K562 (cell line): ENCODE measurements at regions not wholly inside any gene's neighbourhood (a gene's known extent, or its start where the extent isn't known, plus 50 kb on each side); places are given as distances from the start of the nearest gene placed in this dataset.

Experiments used
- ATAC-seq: fragments of 200-7000 bp; cut with Tn5 transposase; 3 replicates; pipeline ENCODE4 v1.9.1; 2020; ENCODE audit warnings: moderate library complexity
- BruUV-seq: library from RNA; stranded (reverse); fragments of 400-500 nt; replicated peaks from 2 replicates; lab custom pipeline; 2021; lab: Mats Ljungman, UMichigan
- CTCF ChIA-PET: fragments of 300-600 bp; formaldehyde crosslinking; extraction: SDS; loops from one replicate; lab custom pipeline; 2021; ENCODE audit warnings: low intra/inter-chr PET ratio; lab: Yijun Ruan, JAX
- POLR2A ChIA-PET: fragments of 300-600, 350-650 bp; sonication (Branson Sonifier 250); formaldehyde crosslinking; extraction: SDS; loops from one replicate; lab custom pipeline; 2021; ENCODE audit warnings: antibody characterized with exemption, inconsistent platforms; lab: Yijun Ruan, JAX
- DNase-seq, 4 experiments: peaks; one replicate each; pipeline versions ENCODE4 v3.0.0 to v3.0.0-alpha.2; 2011 to 2018; ENCODE audit warnings: low spot score in 3 of 4, mixed read lengths in 3 of 4; ENCODE audit errors: extremely low read depth in 1 of 4
- FAIRE-seq: peaks from 2 replicates; lab custom pipeline; 2011; peaks lifted over from hg19 to GRCh38; lab: Jason Lieb, UNC
- H2AFZ ChIP-seq: 2 replicates; pipeline ENCODE4 v1.6.0; 2011; ENCODE audit warnings: low read depth, low read length, control low read depth, inconsistent platforms
- H3K27ac ChIP-seq: fragments of 200-600 bp; 3 replicates; pipeline ENCODE4 v1.8.0; 2011; ENCODE audit warnings: low read depth, mild to moderate bottlenecking, control low read depth, inconsistent platforms, low read length, moderate library complexity, mixed read lengths; ENCODE audit errors: extremely low read depth
- H3K27me3 ChIP-seq, 2 experiments: fragments of 300-600 bp in 1 of 2; 2 replicates in 1 of 2; 3 replicates in 1 of 2; pipeline versions ENCODE4 v1.6.0 to v1.8.0; 2011; ENCODE audit warnings: inconsistent platforms in 2 of 2, low read length in 2 of 2, mild to moderate bottlenecking in 1 of 2, mixed read lengths in 1 of 2, moderate library complexity in 1 of 2; ENCODE audit not compliant: control insufficient read depth in 2 of 2, insufficient read depth in 2 of 2
- H3K36me3 ChIP-seq: fragments of 300-600 bp; 3 replicates; pipeline ENCODE4 v1.8.0; 2011; ENCODE audit warnings: mild to moderate bottlenecking, low read length, inconsistent platforms; ENCODE audit not compliant: control insufficient read depth, insufficient read depth
- H3K4me1 ChIP-seq, 2 experiments: fragments of 200-600 bp in 1 of 2; replicated peaks in 1 of 2; 2 replicates in 1 of 2; 3 replicates in 1 of 2; pipeline versions ENCODE4 v1.5.1 to v1.8.0; 2011; ENCODE audit warnings: inconsistent platforms in 2 of 2, low read length in 2 of 2, mild to moderate bottlenecking in 1 of 2, mixed read lengths in 1 of 2, moderate library complexity in 1 of 2; ENCODE audit not compliant: control insufficient read depth in 2 of 2, insufficient read depth in 2 of 2
- H3K4me2 ChIP-seq: 2 replicates; pipeline ENCODE4 v1.6.1; 2011; ENCODE audit warnings: low read length, control low read depth, inconsistent platforms, mixed read lengths; ENCODE audit not compliant: insufficient read depth
- H3K4me3 ChIP-seq: fragments of 200-600 bp; sonication (generic), shearing (Covaris generic); 2 replicates; pipeline ENCODE4 v1.5.1; 2016; ENCODE audit warnings: control low read depth, inconsistent platforms
- H3K79me2 ChIP-seq: fragments of 200-600 bp; 3 replicates; pipeline ENCODE4 v1.8.0; 2011; ENCODE audit warnings: low read length, inconsistent platforms; ENCODE audit not compliant: control insufficient read depth, insufficient read depth
- H3K9ac ChIP-seq, 2 experiments: 2 replicates each; pipeline versions ENCODE4 v1.6.0 to v1.6.1; 2011; ENCODE audit warnings: low read depth in 2 of 2, low read length in 2 of 2, control low read depth in 1 of 2, inconsistent platforms in 1 of 2, mild to moderate bottlenecking in 1 of 2, mixed read lengths in 1 of 2; ENCODE audit not compliant: insufficient read depth in 1 of 2
- H3K9me1 ChIP-seq: one replicate; pipeline ENCODE4 v1.6.0; 2011; ENCODE audit warnings: inconsistent platforms, mild to moderate bottlenecking, low read length, moderate library complexity; ENCODE audit not compliant: control insufficient read depth, insufficient read depth
- H3K9me3 ChIP-seq: replicated peaks from 2 replicates; pipeline ENCODE4 v1.5.1; 2011; ENCODE audit warnings: low read depth, low read length, inconsistent platforms; ENCODE audit not compliant: control insufficient read depth, insufficient read depth
- H4K20me1 ChIP-seq: replicated peaks from 2 replicates; pipeline ENCODE4 v1.6.1; 2011; ENCODE audit warnings: low read length, inconsistent platforms, mixed read lengths; ENCODE audit not compliant: control insufficient read depth, insufficient read depth
- CREM ChIP-seq: IDR thresholded peaks from 2 replicates; pipeline ENCODE4 v1.6.1; 2014; ENCODE audit warnings: antibody characterized with exemption, low read depth
- EWSR1 ChIP-seq: fragments of 450-650 bp; IDR thresholded peaks from 2 replicates; pipeline ENCODE4 v1.6.1; 2018; ENCODE audit warnings: borderline replicate concordance, mild to moderate bottlenecking, low read depth, moderate library complexity; ENCODE audit not compliant: partially characterized antibody
- HNRNPLL ChIP-seq: fragments of 200-400 bp; formaldehyde crosslinking; IDR thresholded peaks from 2 replicates; pipeline ENCODE4 v1.6.1; 2017; ENCODE audit warnings: low read length, low read depth, mild to moderate bottlenecking; ENCODE audit not compliant: poor library complexity, severe bottlenecking
- NFIX ChIP-seq: fragments of 250-450 bp; sonication (Bioruptor Pico); IDR thresholded peaks from 2 replicates; pipeline ENCODE4 v1.4.0; 2020; ENCODE audit warnings: low read depth, mild to moderate bottlenecking, moderate library complexity
- SUPT5H ChIP-seq: fragments of 450-650 bp; IDR thresholded peaks from 2 replicates; pipeline ENCODE4 v1.6.1; 2016
- ZBTB17 ChIP-seq: fragments of 450-650 bp; formaldehyde crosslinking; IDR thresholded peaks from 2 replicates; pipeline ENCODE4 v1.4.0; 2020; ENCODE audit warnings: mild to moderate bottlenecking
- ZNF134 ChIP-seq: fragments of 250-450 bp; sonication (Bioruptor Pico); conservative IDR thresholded peaks from 2 replicates; pipeline ENCODE4 v1.4.0; 2020
- WGBS: fragments of 100-300 bp; shearing (Covaris generic); methylation state at CpG from one replicate; pipeline ENCODE4 v1.1.6; 2016; ENCODE audit warnings: low coverage, mixed read lengths; ENCODE audit not compliant: insufficient coverage; ENCODE audit errors: missing lambda C conversion rate; 5-methylcytosine and 5-hydroxymethylcytosine counted together
- in situ Hi-C: fragments of 300-500 bp; cut with MboI; formaldehyde crosslinking; loops from 4 replicates; pipeline ENCODE4 v1.15.0; 2018; ENCODE audit warnings: inconsistent platforms, mixed read lengths
- intact Hi-C: fragments of 100-400 bp; cut with micrococcal nuclease; formaldehyde crosslinking; loops from 2 replicates; pipeline ENCODE4 v1.14.2; 2022

GRCh38 chr2:100682536-100682935 lies 119.7 kb downstream of the PDCL3 start:
- intact Hi-C loops = no loop called here
- ATAC-seq = no peak
- FAIRE-seq = no peak
- Histone ChIP-seq H3K4me2 (no peak overlapping the region), H3K27me3 (peaks cover 3 to 18% of the 10 kb centered on the region in 2 experiments; a peak in 4 of 5 replicates), H3K9me1 (no peaks in the 10 kb centered on the region), H3K4me3 (no peak overlapping the region), H4K20me1 (no peaks in the 10 kb centered on the region; the same call in 1 of the 2 replicates), H3K27ac (no peak overlapping the region), H3K9ac (no peak overlapping the region), H3K4me1 (no peaks in the 10 kb centered on the region), H3K36me3 (no peaks in the 10 kb centered on the region), H3K9me3 (no peaks in the 10 kb centered on the region), H2AFZ (no peak overlapping the region), H3K79me2 (no peaks in the 10 kb centered on the region)
- in situ Hi-C loops = no loop called here
- CTCF ChIA-PET = no interaction called here
- 0% methylated on average over 7 of the region's 7 CpGs for WGBS
- TF ChIP-seq ZNF134 (CRISPR knock-in tag) (no peak), NFIX (no peak), HNRNPLL (no peak), EWSR1 (no peak), SUPT5H (no peak), CREM (no peak)
- DNase-seq = no peak
- POLR2A ChIA-PET = no interaction called here
- BruUV-seq = no TSS peak

DNA sequence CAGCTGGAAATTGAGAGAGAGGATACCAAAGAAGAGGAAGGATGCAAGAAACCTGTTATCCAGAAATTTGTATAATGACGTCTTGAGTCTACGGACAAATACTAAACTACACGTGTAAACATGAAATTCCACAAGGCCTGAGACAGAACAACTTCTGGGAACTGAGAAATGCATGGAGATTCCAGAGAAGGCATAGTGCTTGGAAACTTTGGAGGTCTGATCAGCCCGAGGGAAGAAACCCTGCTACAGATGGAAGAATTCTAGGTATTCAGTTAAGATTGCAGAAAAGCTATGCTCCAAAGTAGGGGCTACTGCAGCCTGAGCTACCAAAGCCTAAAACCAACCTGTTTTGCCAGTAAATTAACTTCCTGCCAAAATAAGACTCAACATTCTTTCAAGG lies 120.4 kb downstream of the PDCL3 start:
- in situ Hi-C loops = no loop called here
- H3K9me1 ChIP-seq = no peaks in the 10 kb centered on the region
- BruUV-seq = no TSS peak
- no peak overlapping the region for H3K4me2 ChIP-seq
- FAIRE-seq (no peak), ATAC-seq (no peak)
- H3K4me3 ChIP-seq = no peak overlapping the region
- TF ChIP-seq ZBTB17 (CRISPR knock-in tag) = no peak
- TF ChIP-seq, all 486 proteins: peak for 0
- 0% methylated on average over 4 of the region's 4 CpGs for WGBS
- Histone ChIP-seq H3K27me3 (peaks cover 0 to 12% of the 10 kb centered on the region in 2 experiments; a peak in 3 of 5 replicates), H3K79me2 (no peaks in the 10 kb centered on the region), H3K9me3 (no peaks in the 10 kb centered on the region), H2AFZ (no peak overlapping the region), H3K9ac (no peak overlapping the region), H4K20me1 (no peaks in the 10 kb centered on the region), H3K27ac (no peak overlapping the region), H3K36me3 (no peaks in the 10 kb centered on the region), H3K4me1 (no peaks in the 10 kb centered on the region)
- CTCF ChIA-PET = no interaction called here
- no peak for DNase-seq
- intact Hi-C loops = no loop called here
- POLR2A ChIA-PET = no interaction called here
